ENCODE measurements at regions not wholly inside any gene's neighbourhood (a gene's known extent, or its start where the extent isn't known, plus 50 kb on each side); places are given as distances from the start of the nearest gene placed in this dataset.
A peak's percentile ranks its signal among the peaks of the same experiment; 100 is the strongest.
"Not testable (repeated sequence)": the region's sequence is repeated elsewhere in the genome, so short reads cannot be mapped to it uniquely, and the experiment has no call there.

- H3K27ac Mint-ChIP-seq = no peak overlapping the region
- H3K4me3 Mint-ChIP-seq = no peak overlapping the region
- peaks cover 11% of the 10 kb centered on the region for H3K9me3 Mint-ChIP-seq
- no peak for DNase-seq
- H3K27me3 Mint-ChIP-seq = no peaks in the 10 kb centered on the region
- peaks cover 18% of the 10 kb centered on the region for H3K4me1 Mint-ChIP-seq (ENCODE audit: low read depth)
- peaks cover 12% of the 10 kb centered on the region for H3K36me3 Mint-ChIP-seq (ENCODE audit: low read depth)
Observed at GRCh38 chr21:31420988-31421387, 76.9 kb upstream of the TIAM1 start.

GRCh38 chr21:31420354-31420753 is 76.3 kb upstream of the TIAM1 start:
- no peak for DNase-seq
- no peaks in the 10 kb centered on the region for H3K27me3 Mint-ChIP-seq
- peaks cover 12% of the 10 kb centered on the region for H3K36me3 Mint-ChIP-seq (ENCODE audit: low read depth)
- H3K9me3 Mint-ChIP-seq = peaks cover 11% of the 10 kb centered on the region
- peaks cover 14% of the 10 kb centered on the region for H3K4me1 Mint-ChIP-seq (ENCODE audit: low read depth)
- H3K27ac Mint-ChIP-seq = no peak overlapping the region
- no peak overlapping the region for H3K4me3 Mint-ChIP-seq

GRCh38 chr21:31418377-31419001 is 74.4 kb upstream of the TIAM1 start:
- Mint-ChIP-seq H3K4me3 (no peak overlapping the region), H3K9me3 (peaks cover 11% of the 10 kb centered on the region), H3K27ac (no peak overlapping the region), H3K36me3 (ENCODE audit: low read depth) (peaks cover 12% of the 10 kb centered on the region), H3K27me3 (no peaks in the 10 kb centered on the region), H3K4me1 (ENCODE audit: low read depth) (peaks cover 9% of the 10 kb centered on the region)
- DNase-seq = no peak

GRCh38 chr21:31417214-31417613 is 73.2 kb upstream of the TIAM1 start:
- not testable (repeated sequence) for DNase-seq; H3K27me3 Mint-ChIP-seq; H3K4me1 Mint-ChIP-seq (ENCODE audit: low read depth); H3K27ac Mint-ChIP-seq; H3K4me3 Mint-ChIP-seq
- peaks cover 11% of the 10 kb centered on the region for H3K9me3 Mint-ChIP-seq
- H3K36me3 Mint-ChIP-seq (ENCODE audit: low read depth) = peaks cover 12% of the 10 kb centered on the region

GRCh38 chr21:31416465-31416864 is 72.4 kb upstream of the TIAM1 start:
- no peak for DNase-seq
- H3K4me3 Mint-ChIP-seq = no peak overlapping the region

GRCh38 chr21:31414263-31415000 is 70.4 kb upstream of the TIAM1 start:
- no peak overlapping the region for H3K4me3 Mint-ChIP-seq
- DNase-seq = no peak
- no peak overlapping the region for H3K27ac Mint-ChIP-seq
- H3K36me3 Mint-ChIP-seq (ENCODE audit: low read depth) = peaks cover 12% of the 10 kb centered on the region
- no peaks in the 10 kb centered on the region for H3K27me3 Mint-ChIP-seq
- H3K9me3 Mint-ChIP-seq = peaks cover 11% of the 10 kb centered on the region
- H3K4me1 Mint-ChIP-seq (ENCODE audit: low read depth) = peaks cover 12% of the 10 kb centered on the region

More at GRCh38 chr21:31416465-31416864, 72.4 kb upstream of the TIAM1 start:
- H3K27ac Mint-ChIP-seq = no peak overlapping the region
- H3K9me3 Mint-ChIP-seq = peaks cover 11% of the 10 kb centered on the region
- peaks cover 12% of the 10 kb centered on the region for H3K36me3 Mint-ChIP-seq (ENCODE audit: low read depth)
- peaks cover 12% of the 10 kb centered on the region for H3K4me1 Mint-ChIP-seq (ENCODE audit: low read depth)
- no peaks in the 10 kb centered on the region for H3K27me3 Mint-ChIP-seq

GRCh38 chr21:31413698-31414097 is 69.6 kb upstream of the TIAM1 start:
- Mint-ChIP-seq H3K4me3 (no peak overlapping the region), H3K9me3 (peaks cover 11% of the 10 kb centered on the region), H3K4me1 (ENCODE audit: low read depth) (peaks cover 12% of the 10 kb centered on the region), H3K27me3 (no peaks in the 10 kb centered on the region), H3K27ac (no peak overlapping the region), H3K36me3 (ENCODE audit: low read depth) (peaks cover 12% of the 10 kb centered on the region)
- DNase-seq = no peak

- Mint-ChIP-seq H3K9me3 (no peaks in the 10 kb centered on the region), H3K4me3 (no peak overlapping the region), H3K27ac (no peak overlapping the region), H3K4me1 (ENCODE audit: low read depth) (peaks cover 14% of the 10 kb centered on the region), H3K36me3 (ENCODE audit: low read depth) (no peaks in the 10 kb centered on the region), H3K27me3 (no peaks in the 10 kb centered on the region)
- DNase-seq = no peak
Observed at GRCh38 chr21:31410499-31411131, 66.6 kb upstream of the TIAM1 start.

- no peak overlapping the region for H3K4me3 Mint-ChIP-seq
- no peaks in the 10 kb centered on the region for H3K36me3 Mint-ChIP-seq (ENCODE audit: low read depth)
- H3K4me1 Mint-ChIP-seq (ENCODE audit: low read depth) = peaks cover 18% of the 10 kb centered on the region
- H3K9me3 Mint-ChIP-seq = no peaks in the 10 kb centered on the region
- DNase-seq = no peak
- no peak overlapping the region for H3K27ac Mint-ChIP-seq
- no peaks in the 10 kb centered on the region for H3K27me3 Mint-ChIP-seq
Observed at GRCh38 chr21:31409831-31410487, 65.9 kb upstream of the TIAM1 start.

GRCh38 chr21:31408301-31409088 is 64.4 kb upstream of the TIAM1 start:
- Mint-ChIP-seq H3K9me3 (no peaks in the 10 kb centered on the region), H3K4me1 (ENCODE audit: low read depth) (peaks cover 27% of the 10 kb centered on the region), H3K27ac (no peak overlapping the region), H3K4me3 (no peak overlapping the region), H3K36me3 (ENCODE audit: low read depth) (no peaks in the 10 kb centered on the region), H3K27me3 (no peaks in the 10 kb centered on the region)
- no peak for DNase-seq

- Mint-ChIP-seq H3K36me3 (ENCODE audit: low read depth) (no peaks in the 10 kb centered on the region), H3K4me3 (no peak overlapping the region), H3K4me1 (ENCODE audit: low read depth) (peaks cover 26% of the 10 kb centered on the region), H3K27me3 (no peaks in the 10 kb centered on the region), H3K9me3 (no peaks in the 10 kb centered on the region), H3K27ac (no peak overlapping the region)
- no peak for DNase-seq
Observed at GRCh38 chr21:31406510-31406909, 62.4 kb upstream of the TIAM1 start.

- Mint-ChIP-seq H3K4me3 (no peak overlapping the region), H3K36me3 (ENCODE audit: low read depth) (no peaks in the 10 kb centered on the region), H3K27me3 (no peaks in the 10 kb centered on the region), H3K27ac (peak overlapping the region; percentile 16), H3K9me3 (no peaks in the 10 kb centered on the region), H3K4me1 (ENCODE audit: low read depth) (peaks cover 30% of the 10 kb centered on the region)
- no peak for DNase-seq
Observed at GRCh38 chr21:31405604-31406003, 61.5 kb upstream of the TIAM1 start.

- DNase-seq = no peak
- Mint-ChIP-seq H3K4me3 (no peak overlapping the region), H3K9me3 (no peaks in the 10 kb centered on the region), H3K36me3 (ENCODE audit: low read depth) (no peaks in the 10 kb centered on the region), H3K27ac (no peak overlapping the region), H3K4me1 (ENCODE audit: low read depth) (peaks cover 36% of the 10 kb centered on the region), H3K27me3 (no peaks in the 10 kb centered on the region)
Observed at GRCh38 chr21:31403596-31404333, 59.7 kb upstream of the TIAM1 start.

All from activated T-cell treated with anti-CD3 and anti-CD28 coated beads, Interleukin-2, amount 50 U/mL, for 24 hours (primary cell).